IMR-90 (cell line): ENCODE measurements at regions not wholly inside any gene's neighbourhood (a gene's known extent, or its start where the extent isn't known, plus 50 kb on each side); places are given as distances from the start of the nearest gene placed in this dataset.

Experiments
- ATAC-seq: fragments of 200-7000 bp; cut with Tn5 transposase; 2 replicates; pipeline ENCODE4 v1.9.1; 2020; ENCODE audit warnings: low read depth, mild to moderate bottlenecking, moderate library complexity
- BruUV-seq: library from RNA; stranded (reverse); fragments of 400-500 nt; replicated peaks from 2 replicates; lab custom pipeline; 2021; lab: Mats Ljungman, UMichigan
- CTCF ChIA-PET: fragments of 300-600 bp; formaldehyde crosslinking; extraction: SDS; loops from one replicate; lab custom pipeline; 2021; ENCODE audit warnings: antibody characterized with exemption; lab: Yijun Ruan, JAX
- POLR2A ChIA-PET: fragments of 300-600 bp; sonication (Branson Sonifier 250); formaldehyde crosslinking; loops from one replicate; lab custom pipeline; 2022; ENCODE audit warnings: antibody characterized with exemption; ENCODE audit not compliant: unreplicated experiment; lab: Charles Lee
- DNase-seq: peaks from one replicate; pipeline ENCODE4 v3.0.0; 2013
- H2AFZ ChIP-seq: replicated peaks from 2 replicates; pipeline ENCODE3; 2013; ENCODE audit warnings: low read length, mild to moderate bottlenecking; ENCODE audit not compliant: poor library complexity
- H2AK5ac ChIP-seq: 2 replicates; pipeline ENCODE4 v1.6.1; 2013; ENCODE audit warnings: low read depth, low read length, inconsistent platforms
- H2AK9ac ChIP-seq: replicated peaks from 2 replicates; pipeline ENCODE3; 2013; ENCODE audit warnings: mild to moderate bottlenecking, low read depth, low read length, moderate library complexity; ENCODE audit not compliant: poor library complexity
- H2BK120ac ChIP-seq: 2 replicates; pipeline ENCODE4 v1.6.1; 2013; ENCODE audit warnings: low read depth, low read length, inconsistent platforms
- H2BK15ac ChIP-seq: 3 replicates; pipeline ENCODE4 v1.6.1; 2013; ENCODE audit warnings: low read depth, low read length, inconsistent platforms
- H2BK20ac ChIP-seq: 2 replicates; pipeline ENCODE4 v1.6.1; 2013; ENCODE audit warnings: low read depth, mild to moderate bottlenecking, inconsistent platforms, low read length, moderate library complexity
- H2BK5ac ChIP-seq: 2 replicates; pipeline ENCODE4 v1.6.1; 2013; ENCODE audit warnings: mild to moderate bottlenecking, low read depth, low read length, inconsistent platforms; ENCODE audit not compliant: poor library complexity, severe bottlenecking
- H3K14ac ChIP-seq: replicated peaks from 2 replicates; pipeline ENCODE4 v1.6.1; 2013; ENCODE audit warnings: low read depth, low read length, inconsistent platforms
- H3K18ac ChIP-seq: 2 replicates; pipeline ENCODE4 v1.6.1; 2013; ENCODE audit warnings: low read depth, low read length, control low read depth
- H3K23ac ChIP-seq: 2 replicates; pipeline ENCODE4 v1.6.1; 2013; ENCODE audit warnings: low read depth, low read length, inconsistent platforms
- H3K27ac ChIP-seq: 2 replicates; pipeline ENCODE4 v1.5.1; 2013; ENCODE audit warnings: mild to moderate bottlenecking, control low read depth, low read length; ENCODE audit not compliant: insufficient read depth
- H3K27me3 ChIP-seq: 2 replicates; pipeline ENCODE4 v1.6.1; 2013; ENCODE audit warnings: low read length; ENCODE audit not compliant: control insufficient read depth, insufficient read depth
- H3K36me3 ChIP-seq: 2 replicates; pipeline ENCODE4 v1.6.1; 2013; ENCODE audit warnings: low read length, mixed read lengths; ENCODE audit not compliant: control insufficient read depth, insufficient read depth
- H3K4ac ChIP-seq: 2 replicates; pipeline ENCODE4 v1.6.1; 2013; ENCODE audit warnings: low read depth, low read length, inconsistent platforms
- H3K4me1 ChIP-seq: 2 replicates; pipeline ENCODE4 v1.6.1; 2013; ENCODE audit warnings: low read length, mixed read lengths; ENCODE audit not compliant: control insufficient read depth, insufficient read depth
- H3K4me2 ChIP-seq: 2 replicates; pipeline ENCODE4 v1.6.1; 2013; ENCODE audit warnings: low read depth, mild to moderate bottlenecking, control low read depth, low read length, moderate library complexity
- H3K4me3 ChIP-seq: 2 replicates; pipeline ENCODE4 v1.5.1; 2013; ENCODE audit warnings: low read depth, mild to moderate bottlenecking, control low read depth, low read length, moderate library complexity; ENCODE audit not compliant: insufficient read depth
- H3K56ac ChIP-seq: 2 replicates; pipeline ENCODE4 v1.6.1; 2013; ENCODE audit warnings: low read length, inconsistent platforms; ENCODE audit not compliant: insufficient read depth; ENCODE audit errors: extremely low read depth
- H3K79me1 ChIP-seq, 2 experiments: 2 replicates each; pipeline ENCODE4 v1.6.1; 2013; ENCODE audit warnings: low read length in 2 of 2, inconsistent platforms in 1 of 2, low read depth in 1 of 2
- H3K9ac ChIP-seq: 2 replicates; pipeline ENCODE4 v1.6.1; 2013; ENCODE audit warnings: low read depth, low read length, control low read depth
- H3K9me1 ChIP-seq: 2 replicates; pipeline ENCODE4 v1.6.1; 2013; ENCODE audit warnings: low read length, inconsistent platforms; ENCODE audit not compliant: insufficient read depth
- H3K9me3 ChIP-seq: 2 replicates; pipeline ENCODE4 v1.6.1; 2013; ENCODE audit warnings: low read length; ENCODE audit not compliant: control insufficient read depth, insufficient read depth
- H4K20me1 ChIP-seq: 2 replicates; pipeline ENCODE4 v1.6.1; 2013; ENCODE audit warnings: low read length, inconsistent platforms; ENCODE audit not compliant: insufficient read depth
- H4K5ac ChIP-seq: 2 replicates; pipeline ENCODE4 v1.6.1; 2013; ENCODE audit warnings: mild to moderate bottlenecking, low read depth, low read length, control low read depth
- H4K8ac ChIP-seq, 2 experiments: 2 replicates each; pipeline ENCODE4 v1.6.1; 2013; ENCODE audit warnings: low read depth in 2 of 2, low read length in 2 of 2, control low read depth in 1 of 2, inconsistent platforms in 1 of 2
- H4K91ac ChIP-seq: 2 replicates; pipeline ENCODE4 v1.6.1; 2013; ENCODE audit warnings: low read depth, low read length, inconsistent platforms; ENCODE audit not compliant: insufficient read depth
- BHLHE40 ChIP-seq: fragments of 150-350 bp; IDR thresholded peaks from 2 replicates; pipeline ENCODE4 v1.6.1; 2016; ENCODE audit warnings: mild to moderate bottlenecking, low read depth, low read length
- CEBPB ChIP-seq: IDR thresholded peaks from 2 replicates; pipeline ENCODE4 v1.6.1; 2012; ENCODE audit warnings: low read depth, low read length, improper control_type of control experiment
- CHD1 ChIP-seq: IDR thresholded peaks from 2 replicates; pipeline ENCODE4 v1.6.1; 2012; ENCODE audit warnings: low read depth, low read length, improper control_type of control experiment
- FOS ChIP-seq: fragments of 150-350 bp; IDR thresholded peaks from 2 replicates; pipeline ENCODE4 v1.6.1; 2016; ENCODE audit warnings: low read depth, low read length
- MAFK ChIP-seq: IDR thresholded peaks from 2 replicates; pipeline ENCODE4 v1.6.1; 2012; ENCODE audit warnings: low read depth, low read length, improper control_type of control experiment
- MAZ ChIP-seq: IDR thresholded peaks from 2 replicates; pipeline ENCODE4 v1.6.1; 2012; ENCODE audit warnings: low read depth, mild to moderate bottlenecking, low read length, improper control_type of control experiment, moderate library complexity, borderline replicate concordance
- MXI1 ChIP-seq: IDR thresholded peaks from 2 replicates; pipeline ENCODE4 v1.6.1; 2012; ENCODE audit warnings: low read depth, mild to moderate bottlenecking, low read length, moderate library complexity, borderline replicate concordance
- NFE2L2 ChIP-seq: fragments of 150-350 bp; IDR thresholded peaks from 2 replicates; pipeline ENCODE4 v1.6.1; 2016; ENCODE audit warnings: low read depth, mild to moderate bottlenecking, low read length
- POLR2A ChIP-seq: IDR thresholded peaks from 2 replicates; pipeline ENCODE4 v1.6.1; 2012; ENCODE audit warnings: mild to moderate bottlenecking, low read depth, low read length
- RAD21 ChIP-seq: IDR thresholded peaks from 2 replicates; pipeline ENCODE4 v1.6.1; 2012; ENCODE audit warnings: low read length, improper control_type of control experiment
- RCOR1 ChIP-seq: IDR thresholded peaks from 2 replicates; pipeline ENCODE4 v1.6.1; 2012; ENCODE audit warnings: mild to moderate bottlenecking, low read length, improper control_type of control experiment; ENCODE audit not compliant: insufficient replicate concordance
- RFX5 ChIP-seq: IDR thresholded peaks from 2 replicates; pipeline ENCODE4 v1.8.0; 2012; ENCODE audit warnings: low read depth, mild to moderate bottlenecking, low read length, moderate library complexity
- SMC3 ChIP-seq: fragments of 150-350 bp; IDR thresholded peaks from 2 replicates; pipeline ENCODE4 v1.6.1; 2016; ENCODE audit warnings: low read depth, mild to moderate bottlenecking, antibody characterized with exemption, low read length, moderate library complexity
- WGBS, 2 experiments: methylation state at CpG; one replicate each; pipeline versions ENCODE4 v1.1.5 to v1.1.7; 2013; ENCODE audit warnings: missing lambda C conversion rate in 2 of 2; ENCODE audit not compliant: insufficient read length in 1 of 2; ENCODE audit errors: extremely low coverage in 2 of 2; 5-methylcytosine and 5-hydroxymethylcytosine counted together
- dilution Hi-C: fragments of 300-500 bp; cut with HindIII; formaldehyde crosslinking; loops from one replicate; pipeline ENCODE4 v1.14.3; 2018; ENCODE audit warnings: low sequenced_read_pairs; ENCODE audit not compliant: unreplicated experiment
- in situ Hi-C: fragments of 300-500 bp; cut with MboI; formaldehyde crosslinking; loops from 3 replicates; pipeline ENCODE4 v1.14.3; 2019; ENCODE audit warnings: low sequenced_read_pairs, inconsistent platforms, mixed read lengths
- intact Hi-C: fragments of 100-400 bp; cut with micrococcal nuclease; formaldehyde crosslinking; loops from 2 replicates; pipeline ENCODE4 v1.10.0; 2022
- TF ChIP-seq, protein P1 (sequence below): conservative IDR thresholded peaks from 2 replicates; pipeline ENCODE4 v1.5.1; 2012; ENCODE audit warnings: mild to moderate bottlenecking, low read depth, low read length, improper control_type of control experiment
- TF ChIP-seq, protein P2 (sequence below): fragments of 150-350 bp; IDR thresholded peaks from 2 replicates; pipeline ENCODE4 v1.6.1; 2017; ENCODE audit warnings: mild to moderate bottlenecking, antibody characterized with exemption, low read length, low read depth
- TF ChIP-seq, protein P3 (sequence below): fragments of 150-350 bp; IDR thresholded peaks from 2 replicates; pipeline ENCODE4 v1.6.1; 2016; ENCODE audit warnings: low read depth, mild to moderate bottlenecking, low read length, moderate library complexity, borderline replicate concordance

DNA sequence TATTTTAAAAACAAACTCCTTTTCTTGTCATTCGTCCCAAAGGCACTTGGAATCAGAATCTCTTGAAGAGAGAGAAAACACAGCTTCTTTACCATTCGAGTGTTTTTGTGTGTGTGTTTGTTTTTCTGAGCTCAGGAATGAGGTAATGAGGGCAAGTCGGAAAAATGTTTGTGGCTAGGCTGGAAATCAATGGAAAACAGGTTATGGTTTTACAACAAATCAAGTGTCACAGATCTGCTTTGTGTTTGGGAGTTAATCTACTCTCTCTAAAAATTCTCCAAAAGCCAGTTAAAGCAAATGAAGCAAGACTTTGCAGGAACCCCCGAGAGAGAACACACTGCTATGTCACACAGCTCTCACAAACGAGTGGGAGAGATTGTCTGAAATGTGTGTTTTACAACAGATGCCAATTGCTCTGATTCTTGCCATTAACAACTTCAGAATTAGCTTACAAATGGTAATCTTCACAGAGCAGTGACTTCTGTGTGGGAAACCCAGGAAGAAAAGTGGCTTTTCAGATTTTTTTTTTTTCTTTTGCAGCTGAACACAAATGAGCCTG is 264.1 kb downstream of the CBLL2 start:
- Histone ChIP-seq H3K56ac (no peak overlapping the region), H2BK5ac (no peak overlapping the region), H3K4me1 (no peaks in the 10 kb centered on the region), H3K4me2 (no peak overlapping the region), H2AK9ac (no peak overlapping the region), H2AK5ac (no peak overlapping the region), H3K36me3 (no peaks in the 10 kb centered on the region), H4K91ac (no peak overlapping the region), H3K27me3 (no peaks in the 10 kb centered on the region), H3K23ac (no peak overlapping the region), H3K4ac (no peak overlapping the region), H3K9me3 (no peaks in the 10 kb centered on the region), H3K9ac (no peak overlapping the region), H3K14ac (no peak overlapping the region), H3K79me1 (no peaks in the 10 kb centered on the region), H3K27ac (no peak overlapping the region), H3K9me1 (no peaks in the 10 kb centered on the region), H2BK120ac (no peak overlapping the region), H2BK15ac (no peak overlapping the region), H4K20me1 (no peaks in the 10 kb centered on the region), H3K18ac (no peak overlapping the region), H4K8ac (no peak overlapping the region), H2AFZ (no peak overlapping the region), H2BK20ac (no peak overlapping the region), H3K4me3 (no peak overlapping the region), H4K5ac (no peak overlapping the region)
- WGBS, 2 experiments: no CpG with 5 or more reads among the region's 5 CpGs
- POLR2A ChIA-PET: interaction anchor here (0.5 kb wide), 1 partner anchor 110 kb away, joined by 3 read pairs; no protein-coding TSS in a partner anchor
- dilution Hi-C loops: no loop called here
- CTCF ChIA-PET: interaction anchor here (0.5 to 0.8 kb wide), 2 partner anchors 10 to 552 kb away, joined by 3 read pairs; no protein-coding TSS in a partner anchor
- BruUV-seq: no TSS peak
- in situ Hi-C loops: no loop called here
- no peak; the same call in 1 of the 2 replicates for ATAC-seq
- TF ChIP-seq FOS: no peak
- no peak for TF ChIP-seq MAFK
- no peak for TF ChIP-seq BHLHE40
- no peak for TF ChIP-seq CEBPB
- no peak for TF ChIP-seq RCOR1
- no peak for TF ChIP-seq POLR2A
- TF ChIP-seq SMC3: no peak
- no peak for TF ChIP-seq NFE2L2
- TF ChIP-seq CHD1: no peak
- TF ChIP-seq RAD21: no peak
- TF ChIP-seq, protein P1, sequence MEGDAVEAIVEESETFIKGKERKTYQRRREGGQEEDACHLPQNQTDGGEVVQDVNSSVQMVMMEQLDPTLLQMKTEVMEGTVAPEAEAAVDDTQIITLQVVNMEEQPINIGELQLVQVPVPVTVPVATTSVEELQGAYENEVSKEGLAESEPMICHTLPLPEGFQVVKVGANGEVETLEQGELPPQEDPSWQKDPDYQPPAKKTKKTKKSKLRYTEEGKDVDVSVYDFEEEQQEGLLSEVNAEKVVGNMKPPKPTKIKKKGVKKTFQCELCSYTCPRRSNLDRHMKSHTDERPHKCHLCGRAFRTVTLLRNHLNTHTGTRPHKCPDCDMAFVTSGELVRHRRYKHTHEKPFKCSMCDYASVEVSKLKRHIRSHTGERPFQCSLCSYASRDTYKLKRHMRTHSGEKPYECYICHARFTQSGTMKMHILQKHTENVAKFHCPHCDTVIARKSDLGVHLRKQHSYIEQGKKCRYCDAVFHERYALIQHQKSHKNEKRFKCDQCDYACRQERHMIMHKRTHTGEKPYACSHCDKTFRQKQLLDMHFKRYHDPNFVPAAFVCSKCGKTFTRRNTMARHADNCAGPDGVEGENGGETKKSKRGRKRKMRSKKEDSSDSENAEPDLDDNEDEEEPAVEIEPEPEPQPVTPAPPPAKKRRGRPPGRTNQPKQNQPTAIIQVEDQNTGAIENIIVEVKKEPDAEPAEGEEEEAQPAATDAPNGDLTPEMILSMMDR: no peak
- TF ChIP-seq, protein P2, sequence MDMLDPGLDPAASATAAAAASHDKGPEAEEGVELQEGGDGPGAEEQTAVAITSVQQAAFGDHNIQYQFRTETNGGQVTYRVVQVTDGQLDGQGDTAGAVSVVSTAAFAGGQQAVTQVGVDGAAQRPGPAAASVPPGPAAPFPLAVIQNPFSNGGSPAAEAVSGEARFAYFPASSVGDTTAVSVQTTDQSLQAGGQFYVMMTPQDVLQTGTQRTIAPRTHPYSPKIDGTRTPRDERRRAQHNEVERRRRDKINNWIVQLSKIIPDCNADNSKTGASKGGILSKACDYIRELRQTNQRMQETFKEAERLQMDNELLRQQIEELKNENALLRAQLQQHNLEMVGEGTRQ: no peak
- no peak for TF ChIP-seq MAZ
- TF ChIP-seq, protein P3, sequence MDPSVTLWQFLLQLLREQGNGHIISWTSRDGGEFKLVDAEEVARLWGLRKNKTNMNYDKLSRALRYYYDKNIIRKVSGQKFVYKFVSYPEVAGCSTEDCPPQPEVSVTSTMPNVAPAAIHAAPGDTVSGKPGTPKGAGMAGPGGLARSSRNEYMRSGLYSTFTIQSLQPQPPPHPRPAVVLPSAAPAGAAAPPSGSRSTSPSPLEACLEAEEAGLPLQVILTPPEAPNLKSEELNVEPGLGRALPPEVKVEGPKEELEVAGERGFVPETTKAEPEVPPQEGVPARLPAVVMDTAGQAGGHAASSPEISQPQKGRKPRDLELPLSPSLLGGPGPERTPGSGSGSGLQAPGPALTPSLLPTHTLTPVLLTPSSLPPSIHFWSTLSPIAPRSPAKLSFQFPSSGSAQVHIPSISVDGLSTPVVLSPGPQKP: no peak
- no peak for TF ChIP-seq RFX5
- no peak for TF ChIP-seq MXI1
- intact Hi-C loops: no loop called here
- DNase-seq: no peak
